GM12875 (cell line): ENCODE measurements at regions not wholly inside any gene's neighbourhood (a gene's known extent, or its start where the extent isn't known, plus 50 kb on each side); places are given as distances from the start of the nearest gene placed in this dataset.
"Not testable (repeated sequence)": the region's sequence is repeated elsewhere in the genome, so short reads cannot be mapped to it uniquely, and the experiment has no call there.

Experiments used
- H3K4me3 ChIP-seq: one replicate; pipeline ENCODE4 v1.5.1; 2011; ENCODE audit warnings: low read depth, low read length, control low read depth
- TF ChIP-seq, protein P1 (sequence below): IDR thresholded peaks from 2 replicates; pipeline ENCODE4 v1.5.1; 2011; ENCODE audit warnings: low read depth, mild to moderate bottlenecking, control low read depth, inconsistent platforms, low read length, moderate library complexity, borderline replicate concordance; ENCODE audit not compliant: insufficient read depth

DNA sequence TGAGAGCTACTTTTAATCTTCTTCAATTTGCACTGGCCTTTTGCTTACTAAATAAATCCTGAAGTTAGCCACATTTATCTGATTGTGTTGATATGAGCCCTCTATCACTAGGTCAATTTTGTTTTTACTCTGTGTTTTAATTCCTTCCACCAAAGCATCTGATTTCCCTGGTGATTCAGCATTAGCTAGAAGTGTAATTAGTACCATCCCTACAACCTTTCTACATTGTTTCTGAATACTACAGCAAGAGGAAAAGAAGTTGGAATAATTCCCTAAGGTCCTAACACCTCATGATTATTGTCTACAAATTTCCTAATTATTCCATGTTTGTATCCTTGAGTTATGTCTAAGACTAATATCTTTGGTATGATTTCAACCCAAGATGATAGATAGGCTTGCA, 1093.6 kb downstream of the SUCLG1 start:
- TF ChIP-seq, protein P1, sequence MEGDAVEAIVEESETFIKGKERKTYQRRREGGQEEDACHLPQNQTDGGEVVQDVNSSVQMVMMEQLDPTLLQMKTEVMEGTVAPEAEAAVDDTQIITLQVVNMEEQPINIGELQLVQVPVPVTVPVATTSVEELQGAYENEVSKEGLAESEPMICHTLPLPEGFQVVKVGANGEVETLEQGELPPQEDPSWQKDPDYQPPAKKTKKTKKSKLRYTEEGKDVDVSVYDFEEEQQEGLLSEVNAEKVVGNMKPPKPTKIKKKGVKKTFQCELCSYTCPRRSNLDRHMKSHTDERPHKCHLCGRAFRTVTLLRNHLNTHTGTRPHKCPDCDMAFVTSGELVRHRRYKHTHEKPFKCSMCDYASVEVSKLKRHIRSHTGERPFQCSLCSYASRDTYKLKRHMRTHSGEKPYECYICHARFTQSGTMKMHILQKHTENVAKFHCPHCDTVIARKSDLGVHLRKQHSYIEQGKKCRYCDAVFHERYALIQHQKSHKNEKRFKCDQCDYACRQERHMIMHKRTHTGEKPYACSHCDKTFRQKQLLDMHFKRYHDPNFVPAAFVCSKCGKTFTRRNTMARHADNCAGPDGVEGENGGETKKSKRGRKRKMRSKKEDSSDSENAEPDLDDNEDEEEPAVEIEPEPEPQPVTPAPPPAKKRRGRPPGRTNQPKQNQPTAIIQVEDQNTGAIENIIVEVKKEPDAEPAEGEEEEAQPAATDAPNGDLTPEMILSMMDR = no peak
- no peak overlapping the region for H3K4me3 ChIP-seq

DNA sequence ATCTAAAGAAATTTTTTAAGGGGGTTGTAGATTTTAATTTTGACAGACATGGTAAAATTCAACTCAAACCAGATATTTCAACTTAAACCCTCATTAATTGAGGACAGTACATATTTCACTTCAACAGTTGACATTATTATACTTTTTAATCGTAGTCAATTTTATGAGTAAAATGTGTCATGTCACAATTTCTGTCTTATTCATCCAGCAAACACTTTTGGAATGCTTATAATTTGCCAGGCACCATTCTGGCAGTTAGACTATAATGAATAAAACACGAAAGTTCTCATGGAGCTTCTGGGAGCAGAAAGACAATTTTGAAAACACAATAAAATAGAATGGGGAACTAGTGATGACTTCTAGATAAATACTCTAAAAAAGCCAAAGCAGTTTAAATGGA, 1094.8 kb downstream of the SUCLG1 start:
- TF ChIP-seq, protein P1 = no peak

DNA sequence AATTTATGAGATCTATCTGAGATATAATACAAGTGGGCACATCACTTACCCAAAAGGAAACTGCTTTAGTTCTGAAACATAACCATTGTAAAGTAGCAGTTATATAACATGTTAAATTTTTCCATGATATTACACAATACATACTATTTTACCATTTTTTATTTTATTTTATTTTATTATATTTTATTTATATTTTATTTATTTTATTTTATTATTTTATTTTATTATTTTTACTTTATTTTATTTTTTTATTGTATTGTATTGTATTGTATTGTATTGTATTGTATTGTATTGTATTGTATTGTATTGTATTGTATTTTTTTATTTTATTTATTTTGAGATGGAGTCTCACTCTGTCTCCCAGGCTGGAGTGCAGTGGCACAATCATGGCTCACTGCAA, 1095.9 kb downstream of the SUCLG1 start:
- not testable (repeated sequence) for H3K4me3 ChIP-seq

More for the DNA sequence above, 1094.8 kb downstream of the SUCLG1 start:
- H3K4me3 ChIP-seq = no peak overlapping the region

DNA sequence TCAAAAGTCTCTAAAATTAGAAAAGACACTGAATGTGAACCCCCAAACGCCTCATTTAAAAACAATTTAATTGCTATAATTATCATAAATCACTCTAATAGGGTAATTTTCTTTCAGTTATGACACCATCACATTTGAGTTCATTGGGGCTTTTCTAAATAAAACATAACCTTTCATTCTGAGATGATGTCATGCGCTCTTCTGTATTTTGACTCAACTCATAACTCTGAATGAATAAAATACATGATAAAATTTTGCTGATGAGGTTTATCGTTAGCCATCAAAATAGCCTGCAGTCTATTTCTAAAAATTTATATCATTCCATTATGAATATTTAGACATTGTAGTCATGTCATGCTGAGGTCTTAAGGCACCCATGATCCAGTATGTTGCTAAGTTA, 1099.7 kb downstream of the SUCLG1 start:
- TF ChIP-seq, protein P1 = no peak

DNA sequence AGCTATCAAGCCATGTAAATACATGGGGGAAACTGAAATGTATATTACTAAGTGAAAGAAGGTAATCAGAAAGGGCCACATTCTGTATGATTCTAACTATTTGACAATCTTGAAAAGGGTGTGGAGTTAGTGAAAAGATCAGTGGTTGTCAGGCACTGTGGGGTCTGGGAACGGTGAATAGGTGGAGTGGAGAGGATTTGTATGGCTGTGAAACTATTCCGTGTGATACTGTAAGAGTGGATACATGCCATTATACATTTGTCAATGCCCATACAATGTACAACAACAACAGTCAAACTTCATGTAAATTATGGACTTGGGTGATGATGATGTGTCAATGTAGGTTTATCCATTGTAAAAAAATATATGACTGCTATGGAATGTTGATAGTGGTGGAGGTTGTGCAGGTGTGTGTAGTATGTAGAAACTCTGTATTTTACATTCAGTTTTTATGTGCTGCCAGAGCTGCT, 1116.2 kb downstream of the SUCLG1 start:
- no peak overlapping the region for H3K4me3 ChIP-seq
- TF ChIP-seq, protein P1 = no peak

More for the DNA sequence above, 1099.7 kb downstream of the SUCLG1 start:
- no peak overlapping the region for H3K4me3 ChIP-seq

DNA sequence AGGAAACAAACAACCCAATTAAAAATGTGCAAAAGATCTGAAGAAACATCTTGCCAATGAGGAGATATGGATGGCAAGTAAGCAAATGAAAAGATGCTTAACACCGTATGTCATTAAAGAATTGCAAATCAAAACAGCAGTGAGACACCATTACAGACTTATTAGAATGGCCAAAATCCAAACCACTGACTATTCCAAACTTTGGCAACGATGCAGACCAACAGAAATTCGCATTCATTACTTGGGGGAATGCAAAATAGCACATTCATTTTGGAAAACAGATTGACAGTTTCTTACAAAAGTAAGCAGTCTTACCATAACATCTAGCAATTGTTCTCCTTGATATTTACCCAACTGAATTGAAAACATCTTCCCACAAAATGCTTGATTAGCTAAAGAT, 1118.7 kb downstream of the SUCLG1 start:
- TF ChIP-seq, protein P1 = no peak
- H3K4me3 ChIP-seq = no peak overlapping the region

DNA sequence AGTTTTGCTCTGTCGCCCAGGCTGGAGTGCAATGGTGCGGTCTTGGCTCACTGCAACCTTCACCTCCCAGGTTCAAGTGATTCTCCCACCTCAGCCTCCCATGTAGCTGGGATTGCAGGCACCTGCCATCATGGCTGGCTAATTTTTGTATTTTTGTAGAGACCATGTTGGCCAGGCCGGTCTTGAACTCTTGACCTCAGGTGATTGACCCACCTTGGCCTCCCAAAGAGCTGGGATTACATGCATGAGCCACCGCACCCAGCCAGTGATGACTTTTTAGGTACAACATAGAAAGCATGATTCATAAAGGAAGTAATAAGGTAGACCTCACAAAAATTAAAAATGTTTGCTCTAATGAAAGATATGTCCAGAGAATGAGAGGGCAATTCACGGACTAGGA, 1119.1 kb downstream of the SUCLG1 start:
- H3K4me3 ChIP-seq = not testable (repeated sequence)

DNA sequence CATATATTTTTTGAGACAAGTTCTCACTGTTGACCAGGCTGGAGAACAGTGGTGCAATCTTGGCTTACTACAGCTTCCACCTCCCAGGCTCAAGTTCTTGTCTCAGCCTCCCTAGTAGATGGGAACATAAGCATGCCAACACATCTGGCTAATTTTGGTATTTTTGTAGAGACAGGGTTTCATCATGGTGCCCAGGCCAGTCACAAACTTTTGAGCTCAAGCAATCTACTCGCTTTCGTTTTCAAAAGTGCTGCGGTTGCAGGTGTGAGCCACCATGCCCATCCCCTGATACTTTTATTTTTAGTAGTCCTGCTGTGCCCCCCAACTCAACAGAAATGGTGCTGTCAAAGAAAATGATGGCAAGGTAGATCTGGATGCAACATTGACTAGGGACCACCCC, 1127.3 kb downstream of the SUCLG1 start:
- H3K4me3 ChIP-seq = no peak overlapping the region
- TF ChIP-seq, protein P1 = no peak

DNA sequence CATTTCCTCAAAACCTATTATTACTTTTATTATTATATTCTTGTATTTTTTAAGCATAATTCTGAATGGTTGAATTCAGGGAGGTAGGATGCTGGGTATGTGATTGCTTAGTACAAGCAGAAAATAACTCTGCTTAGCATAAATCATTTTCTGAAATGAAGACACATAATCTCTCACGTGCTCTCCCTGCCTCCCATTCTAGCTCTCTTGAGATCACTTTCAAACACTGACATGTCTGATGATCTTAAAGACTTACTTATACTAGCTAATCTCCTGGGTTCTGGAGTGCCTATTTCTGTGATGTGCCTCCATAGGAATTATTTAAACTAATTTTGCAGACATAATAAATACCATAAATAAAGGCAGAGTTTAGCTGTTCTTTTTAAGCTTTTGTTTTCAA, 1136.0 kb downstream of the SUCLG1 start:
- TF ChIP-seq, protein P1 = no peak
- H3K4me3 ChIP-seq = no peak overlapping the region
